Endothelial cell (in vitro differentiated cells): ENCODE measurements at regions not wholly inside any gene's neighbourhood (a gene's known extent, or its start where the extent isn't known, plus 50 kb on each side); places are given as distances from the start of the nearest gene placed in this dataset.

Experiments
- DNase-seq: peaks from one replicate; pipeline ENCODE4 v3.0.0; 2021; ENCODE audit warnings: low spot score
- H3K27ac Mint-ChIP-seq: one replicate; pipeline ENCODE4 v1.8.0; 2021; ENCODE audit warnings: mixed read lengths, inconsistent platforms; ENCODE audit not compliant: unreplicated experiment
- H3K27me3 Mint-ChIP-seq: one replicate; pipeline ENCODE4 v1.8.0; 2021; ENCODE audit warnings: mild to moderate bottlenecking, moderate library complexity, mixed read lengths, inconsistent platforms; ENCODE audit not compliant: unreplicated experiment
- H3K36me3 Mint-ChIP-seq: one replicate; pipeline ENCODE4 v1.8.0; 2021; ENCODE audit warnings: mild to moderate bottlenecking, low read depth, mixed read lengths, inconsistent platforms; ENCODE audit not compliant: unreplicated experiment
- H3K4me1 Mint-ChIP-seq: one replicate; pipeline ENCODE4 v1.8.0; 2021; ENCODE audit warnings: mild to moderate bottlenecking, mixed read lengths, inconsistent platforms; ENCODE audit not compliant: unreplicated experiment
- H3K4me3 Mint-ChIP-seq: one replicate; pipeline ENCODE4 v1.8.0; 2021; ENCODE audit warnings: mild to moderate bottlenecking, mixed read lengths, inconsistent platforms; ENCODE audit not compliant: unreplicated experiment
- H3K9me3 Mint-ChIP-seq: one replicate; pipeline ENCODE4 v1.8.0; 2021; ENCODE audit warnings: mixed read lengths, inconsistent platforms; ENCODE audit not compliant: unreplicated experiment
- TF ChIP-seq, protein P1 (sequence below): fragments of 200-600 bp; sonication (generic); IDR thresholded peaks from one replicate; pipeline ENCODE4 v1.5.0; 2021; ENCODE audit warnings: antibody characterized with exemption; ENCODE audit not compliant: unreplicated experiment

DNA sequence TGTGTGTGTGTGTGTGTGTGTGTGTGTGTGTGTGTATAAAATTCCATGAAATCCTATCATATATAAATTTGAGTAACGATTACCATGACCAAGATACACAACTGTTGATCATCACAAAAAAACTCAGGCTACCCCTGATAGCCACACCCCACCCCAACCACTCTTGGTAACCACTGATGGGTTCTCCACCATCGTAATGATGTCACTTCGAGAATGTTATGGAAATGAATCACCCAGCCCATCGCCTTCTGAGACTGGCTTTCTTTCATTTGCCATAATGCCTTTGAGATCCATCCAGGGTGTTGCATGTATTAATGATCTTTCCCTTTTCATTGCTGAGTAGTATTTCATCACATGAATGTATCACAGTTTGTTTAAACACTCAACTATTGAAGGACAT, 496.0 kb downstream of the MIAT start:
- DNase-seq, result no peak
- Mint-ChIP-seq H3K36me3 (peaks cover 5% of the 10 kb centered on the region), H3K27ac (peak overlapping the region; percentile 58), H3K27me3 (no peaks in the 10 kb centered on the region), H3K4me3 (no peak overlapping the region), H3K4me1 (peaks cover 44% of the 10 kb centered on the region), H3K9me3 (no peaks in the 10 kb centered on the region)
- TF ChIP-seq, protein P1, sequence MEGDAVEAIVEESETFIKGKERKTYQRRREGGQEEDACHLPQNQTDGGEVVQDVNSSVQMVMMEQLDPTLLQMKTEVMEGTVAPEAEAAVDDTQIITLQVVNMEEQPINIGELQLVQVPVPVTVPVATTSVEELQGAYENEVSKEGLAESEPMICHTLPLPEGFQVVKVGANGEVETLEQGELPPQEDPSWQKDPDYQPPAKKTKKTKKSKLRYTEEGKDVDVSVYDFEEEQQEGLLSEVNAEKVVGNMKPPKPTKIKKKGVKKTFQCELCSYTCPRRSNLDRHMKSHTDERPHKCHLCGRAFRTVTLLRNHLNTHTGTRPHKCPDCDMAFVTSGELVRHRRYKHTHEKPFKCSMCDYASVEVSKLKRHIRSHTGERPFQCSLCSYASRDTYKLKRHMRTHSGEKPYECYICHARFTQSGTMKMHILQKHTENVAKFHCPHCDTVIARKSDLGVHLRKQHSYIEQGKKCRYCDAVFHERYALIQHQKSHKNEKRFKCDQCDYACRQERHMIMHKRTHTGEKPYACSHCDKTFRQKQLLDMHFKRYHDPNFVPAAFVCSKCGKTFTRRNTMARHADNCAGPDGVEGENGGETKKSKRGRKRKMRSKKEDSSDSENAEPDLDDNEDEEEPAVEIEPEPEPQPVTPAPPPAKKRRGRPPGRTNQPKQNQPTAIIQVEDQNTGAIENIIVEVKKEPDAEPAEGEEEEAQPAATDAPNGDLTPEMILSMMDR, result no peak

DNA sequence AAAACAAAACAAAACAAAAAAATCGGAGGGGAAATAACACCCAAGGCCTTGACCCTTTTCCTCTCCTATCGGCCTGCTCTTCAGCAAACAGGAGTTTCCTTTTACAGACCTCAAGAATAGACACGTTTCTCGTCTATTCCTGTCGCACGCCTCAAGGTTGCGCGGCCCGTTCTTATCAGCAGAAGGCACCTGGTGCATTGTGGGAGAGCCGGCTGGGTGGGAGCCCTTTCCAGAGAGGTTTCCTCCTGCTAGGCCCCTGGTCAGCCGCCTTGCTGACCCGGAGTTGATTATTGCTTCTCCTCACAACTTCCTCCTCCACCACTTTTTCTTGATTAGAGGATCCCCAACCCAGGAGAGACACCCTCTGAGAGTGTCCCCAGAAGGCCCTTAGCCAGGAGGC, 497.3 kb downstream of the MIAT start:
- Mint-ChIP-seq H3K4me1 (peaks cover 55% of the 10 kb centered on the region), H3K36me3 (peaks cover 5% of the 10 kb centered on the region), H3K27ac (peak overlapping the region; percentile 94), H3K9me3 (no peaks in the 10 kb centered on the region), H3K4me3 (no peak overlapping the region), H3K27me3 (no peaks in the 10 kb centered on the region)
- TF ChIP-seq, protein P1, result no peak
- peak; percentile 78 for DNase-seq

DNA sequence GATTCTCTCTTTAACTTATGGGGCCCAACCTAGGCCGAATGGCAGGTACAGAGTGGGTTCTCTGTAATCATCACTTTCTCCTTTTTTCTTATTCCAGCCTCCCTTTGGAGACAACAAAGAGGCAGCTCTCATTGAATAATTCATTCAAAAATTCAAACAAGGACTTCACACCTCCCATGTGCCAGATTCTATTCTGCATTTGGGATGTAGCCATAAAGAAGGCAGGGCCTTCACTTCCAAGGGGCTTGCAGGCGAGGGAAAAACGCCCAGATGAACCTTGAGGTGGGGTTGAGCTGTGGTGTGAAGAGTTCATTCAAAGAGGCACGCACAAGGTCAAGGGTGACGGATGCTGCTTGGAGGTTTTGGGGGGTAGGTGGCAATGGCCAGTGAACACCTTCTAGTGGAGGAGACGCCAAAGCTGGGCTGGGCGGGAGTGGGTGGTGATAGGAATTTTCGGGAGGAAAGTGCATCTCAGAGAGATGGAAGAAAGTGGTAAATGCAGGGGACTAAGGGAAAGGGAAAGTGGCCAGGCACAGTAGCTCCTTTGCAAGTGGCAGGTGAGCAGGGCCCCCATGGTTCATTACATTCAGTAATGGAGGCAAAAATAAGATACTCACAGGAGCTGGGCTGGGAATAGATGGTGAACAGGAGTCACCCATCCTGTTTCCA, 499.6 kb downstream of the MIAT start:
- Mint-ChIP-seq H3K27ac (peak overlapping the region; percentile 31), H3K4me1 (peaks cover 44% of the 10 kb centered on the region), H3K9me3 (no peaks in the 10 kb centered on the region), H3K36me3 (peaks cover 5% of the 10 kb centered on the region), H3K27me3 (no peaks in the 10 kb centered on the region), H3K4me3 (no peak overlapping the region)
- DNase-seq, result no peak
- TF ChIP-seq, protein P1, result no peak

DNA sequence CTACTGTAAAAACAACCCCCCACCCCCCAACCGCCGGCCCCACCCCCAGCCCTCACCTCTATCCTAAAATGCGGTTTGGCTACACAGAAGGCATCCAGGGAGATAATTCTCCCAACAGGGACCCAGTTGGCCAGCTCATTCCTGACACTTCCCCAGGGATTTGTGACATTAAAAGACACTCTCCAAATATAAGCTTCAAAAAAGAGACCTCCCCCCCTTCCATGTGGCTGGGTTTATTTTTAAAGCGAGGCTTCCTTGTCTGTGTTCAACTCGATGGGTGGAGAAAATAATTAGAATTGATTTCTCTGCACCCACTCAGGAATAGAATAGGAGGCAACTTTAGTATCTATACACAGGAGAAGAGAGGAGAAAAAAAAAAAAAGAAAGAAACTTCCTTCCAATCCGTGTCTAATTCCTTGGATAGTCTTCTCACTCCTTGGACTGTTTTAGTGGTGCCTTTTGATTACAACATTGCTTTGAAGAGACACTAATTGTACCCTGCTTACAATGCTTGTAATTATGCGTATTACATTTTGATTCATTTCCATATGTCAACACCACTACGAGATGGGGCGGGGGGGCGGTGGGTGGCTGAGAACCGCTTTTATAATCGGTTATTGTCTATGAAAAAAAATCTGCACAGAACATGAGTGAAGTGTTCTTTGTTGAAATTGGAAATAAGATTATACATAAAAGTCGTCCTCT, 500.4 kb downstream of the MIAT start:
- no peak overlapping the region for H3K27ac Mint-ChIP-seq
- peaks cover 36% of the 10 kb centered on the region for H3K4me1 Mint-ChIP-seq
- peaks cover 1% of the 10 kb centered on the region for H3K27me3 Mint-ChIP-seq
- DNase-seq, result no peak
- peaks cover 5% of the 10 kb centered on the region for H3K36me3 Mint-ChIP-seq
- H3K9me3 Mint-ChIP-seq, result no peaks in the 10 kb centered on the region
- H3K4me3 Mint-ChIP-seq, result no peak overlapping the region
- TF ChIP-seq, protein P1, result no peak

DNA sequence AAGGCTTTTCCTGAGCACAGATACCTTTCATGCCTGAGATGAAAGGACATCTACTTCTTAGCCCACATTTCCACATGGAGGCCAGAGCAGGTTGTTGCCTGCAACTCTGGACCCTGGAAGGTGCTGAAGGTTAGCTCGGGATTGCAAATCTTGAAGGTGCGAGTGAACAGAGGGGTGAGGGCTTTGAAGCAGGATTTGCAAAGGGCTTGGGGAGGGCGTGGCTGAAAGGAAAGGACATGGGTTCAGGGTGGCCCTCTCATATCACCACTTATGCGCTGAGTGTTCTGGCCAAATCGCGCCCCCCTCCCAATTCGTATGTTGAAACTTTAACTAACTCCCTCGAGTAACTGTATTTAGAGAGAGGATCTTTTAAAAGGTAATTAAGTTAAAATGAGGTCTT, 501.6 kb downstream of the MIAT start:
- no peaks in the 10 kb centered on the region for H3K36me3 Mint-ChIP-seq
- H3K9me3 Mint-ChIP-seq, result no peaks in the 10 kb centered on the region
- H3K4me1 Mint-ChIP-seq, result peaks cover 31% of the 10 kb centered on the region
- no peak for DNase-seq
- no peak overlapping the region for H3K4me3 Mint-ChIP-seq
- H3K27me3 Mint-ChIP-seq, result peaks cover 3% of the 10 kb centered on the region
- TF ChIP-seq, protein P1, result no peak
- H3K27ac Mint-ChIP-seq, result no peak overlapping the region
